H9 (cell line): ENCODE measurements at regions not wholly inside any gene's neighbourhood (a gene's known extent, or its start where the extent isn't known, plus 50 kb on each side); places are given as distances from the start of the nearest gene placed in this dataset.

Experiments used
- DNase-seq: peaks from one replicate; pipeline ENCODE4 v3.0.0-alpha.2; 2017
- H2AFZ ChIP-seq: one replicate; pipeline ENCODE4 v1.6.1; 2013; ENCODE audit warnings: mild to moderate bottlenecking, low read length, control low read depth, moderate library complexity
- H2AK5ac ChIP-seq: 2 replicates; pipeline ENCODE4 v1.6.1; 2013; ENCODE audit warnings: low read length, control low read depth, mixed read lengths; ENCODE audit not compliant: insufficient read length
- H2BK120ac ChIP-seq: one replicate; pipeline ENCODE4 v1.6.1; 2013; ENCODE audit warnings: low read depth, mild to moderate bottlenecking, low read length, control low read depth, inconsistent platforms; ENCODE audit not compliant: poor library complexity, severe bottlenecking
- H2BK12ac ChIP-seq: 2 replicates; pipeline ENCODE4 v1.6.1; 2013; ENCODE audit warnings: low read length, control low read depth, mixed read lengths, low read depth; ENCODE audit not compliant: insufficient read length
- H2BK15ac ChIP-seq: 2 replicates; pipeline ENCODE4 v1.6.1; 2013; ENCODE audit warnings: low read depth, low read length, control low read depth
- H2BK20ac ChIP-seq: one replicate; pipeline ENCODE4 v1.6.1; 2013; ENCODE audit warnings: low read depth, mild to moderate bottlenecking, low read length, control low read depth, inconsistent platforms; ENCODE audit not compliant: poor library complexity, severe bottlenecking
- H2BK5ac ChIP-seq: 2 replicates; pipeline ENCODE4 v1.6.1; 2013; ENCODE audit warnings: low read length, control low read depth, mixed read lengths; ENCODE audit not compliant: insufficient read length
- H3K14ac ChIP-seq: 2 replicates; pipeline ENCODE4 v1.6.1; 2013; ENCODE audit warnings: low read length, control low read depth; ENCODE audit not compliant: insufficient read depth
- H3K18ac ChIP-seq: 2 replicates; pipeline ENCODE4 v1.6.1; 2013; ENCODE audit warnings: low read depth, mild to moderate bottlenecking, mixed read lengths, low read length, control low read depth; ENCODE audit not compliant: insufficient read length
- H3K23ac ChIP-seq: 2 replicates; pipeline ENCODE4 v1.6.1; 2013; ENCODE audit warnings: low read length, control low read depth, mixed read lengths, low read depth; ENCODE audit not compliant: insufficient read length
- H3K23me2 ChIP-seq: 2 replicates; pipeline ENCODE4 v1.6.1; 2013; ENCODE audit warnings: low read depth, mild to moderate bottlenecking, mixed read lengths, low read length, control low read depth; ENCODE audit not compliant: insufficient read length, poor library complexity, severe bottlenecking
- H3K27ac ChIP-seq: 2 replicates; pipeline ENCODE4 v1.5.1; 2013; ENCODE audit warnings: low read length, control low read depth, mixed read lengths, low read depth; ENCODE audit not compliant: insufficient read length
- H3K27me3 ChIP-seq: 2 replicates; pipeline ENCODE4 v1.6.1; 2013; ENCODE audit warnings: low read length, control low read depth, inconsistent platforms; ENCODE audit not compliant: insufficient read depth
- H3K4ac ChIP-seq: 2 replicates; pipeline ENCODE4 v1.6.1; 2013; ENCODE audit warnings: low read depth, mild to moderate bottlenecking, control low read depth, inconsistent platforms, low read length, moderate library complexity
- H3K4me1 ChIP-seq: 2 replicates; pipeline ENCODE4 v1.6.1; 2013; ENCODE audit warnings: low read length, control low read depth, inconsistent platforms; ENCODE audit not compliant: insufficient read depth
- H3K4me2 ChIP-seq: 2 replicates; pipeline ENCODE4 v1.6.1; 2013; ENCODE audit warnings: low read length, control low read depth, mixed read lengths; ENCODE audit not compliant: insufficient read length, insufficient read depth
- H3K56ac ChIP-seq: 2 replicates; pipeline ENCODE4 v1.6.1; 2013; ENCODE audit warnings: low read depth, mild to moderate bottlenecking, mixed read lengths, low read length, control low read depth; ENCODE audit not compliant: insufficient read length
- H3K79me1 ChIP-seq: 2 replicates; pipeline ENCODE4 v1.6.1; 2013; ENCODE audit warnings: low read depth, mild to moderate bottlenecking, moderate library complexity, low read length, control low read depth, inconsistent platforms; ENCODE audit not compliant: insufficient read depth, poor library complexity, severe bottlenecking
- H3K79me2 ChIP-seq: 2 replicates; pipeline ENCODE4 v1.6.1; 2013; ENCODE audit warnings: low read length, control low read depth, inconsistent platforms; ENCODE audit not compliant: insufficient read depth
- H3K9ac ChIP-seq: 2 replicates; pipeline ENCODE4 v1.6.1; 2013; ENCODE audit warnings: low read length, control low read depth, mixed read lengths; ENCODE audit not compliant: insufficient read length; ENCODE audit errors: extremely low read depth
- H3K9me3 ChIP-seq: one replicate; pipeline ENCODE4 v1.6.1; 2013; ENCODE audit warnings: low read depth, low read length, inconsistent platforms; ENCODE audit not compliant: control insufficient read depth
- H3T11ph ChIP-seq: one replicate; pipeline ENCODE4 v1.6.1; 2013; ENCODE audit warnings: mild to moderate bottlenecking, low read length, control low read depth, inconsistent platforms
- H4K20me1 ChIP-seq: one replicate; pipeline ENCODE4 v1.6.1; 2013; ENCODE audit not compliant: control insufficient read depth, insufficient read length, insufficient read depth
- H4K5ac ChIP-seq: 2 replicates; pipeline ENCODE4 v1.6.1; 2013; ENCODE audit warnings: low read depth, mild to moderate bottlenecking, mixed read lengths, low read length, control low read depth; ENCODE audit not compliant: insufficient read length
- H4K8ac ChIP-seq: replicated peaks from 2 replicates; pipeline ENCODE4 v1.6.1; 2013; ENCODE audit warnings: low read length, control low read depth, mixed read lengths, low read depth; ENCODE audit not compliant: insufficient read length
- H4K91ac ChIP-seq: 2 replicates; pipeline ENCODE4 v1.6.1; 2013; ENCODE audit warnings: low read depth, mild to moderate bottlenecking, moderate library complexity, mixed read lengths, low read length, control low read depth; ENCODE audit not compliant: insufficient read length
- H3K27ac Mint-ChIP-seq, 3 experiments: 2 replicates in 2 of 3; 3 replicates in 1 of 3; pipeline ENCODE4 v1.8.0; 2020 to 2021; ENCODE audit warnings: mixed read lengths in 3 of 3, mild to moderate bottlenecking in 1 of 3, moderate library complexity in 1 of 3
- H3K27me3 Mint-ChIP-seq: 2 replicates; pipeline ENCODE4 v1.8.0; 2021; ENCODE audit warnings: low read depth, mild to moderate bottlenecking, moderate library complexity, mixed read lengths
- H3K36me3 Mint-ChIP-seq, 3 experiments: 2 replicates in 2 of 3; 3 replicates in 1 of 3; pipeline ENCODE4 v1.8.0; 2020 to 2021; ENCODE audit warnings: low read depth in 3 of 3, mixed read lengths in 3 of 3; ENCODE audit not compliant: insufficient read depth in 1 of 3
- H3K4me1 Mint-ChIP-seq, 2 experiments: 2 replicates each; pipeline ENCODE4 v1.8.0; 2020; ENCODE audit warnings: mixed read lengths in 2 of 2
- H3K4me3 Mint-ChIP-seq, 2 experiments: 2 replicates in 1 of 2; 3 replicates in 1 of 2; pipeline ENCODE4 v1.8.0; 2020 to 2021; ENCODE audit warnings: mild to moderate bottlenecking in 2 of 2, mixed read lengths in 2 of 2, moderate library complexity in 1 of 2
- H3K9me3 Mint-ChIP-seq, 2 experiments: 2 replicates in 1 of 2; 3 replicates in 1 of 2; pipeline ENCODE4 v1.8.0; 2020; ENCODE audit warnings: mild to moderate bottlenecking in 2 of 2, mixed read lengths in 2 of 2, moderate library complexity in 1 of 2
- WGBS: extraction: QIAGEN DNeasy Blood & Tissue Kit; methylation state at CpG from one replicate; pipeline ENCODE4 v1.1.7; 2013; ENCODE audit warnings: missing lambda C conversion rate, low lambda C conversion rate, mixed read lengths; ENCODE audit not compliant: insufficient read length; ENCODE audit errors: extremely low coverage; 5-methylcytosine and 5-hydroxymethylcytosine counted together
- TF ChIP-seq, protein P1 (sequence below): fragments of 200-600 bp; sonication (generic); conservative IDR thresholded peaks from 3 replicates; pipeline ENCODE4 v1.8.0; 2021; ENCODE audit warnings: antibody characterized with exemption, mild to moderate bottlenecking

GRCh38 chr2:579351-579886 lies 97.8 kb downstream of the TMEM18 start:
- H4K91ac ChIP-seq, result no peak overlapping the region
- no peak overlapping the region for H4K8ac ChIP-seq
- no peak overlapping the region for H2AK5ac ChIP-seq
- no peaks in the 10 kb centered on the region for H3K4me1 ChIP-seq
- H3K79me2 ChIP-seq, result no peaks in the 10 kb centered on the region
- H3K56ac ChIP-seq, result no peak overlapping the region
- Mint-ChIP-seq H3K27ac (no peak overlapping the region), H3K27me3 (peaks cover 11% of the 10 kb centered on the region), H3K4me3 (no peak overlapping the region), H3K9me3 (peaks cover 6 to 10% of the 10 kb centered on the region in 2 experiments; a peak in 4 of 5 replicates), H3K4me1 (peaks cover 3 to 4% of the 10 kb centered on the region in 2 experiments; a peak in 1 of 4 replicates), H3K36me3 (peaks cover 0 to 2% (median 0%) of the 10 kb centered on the region in 3 experiments; a peak in 1 of 7 replicates)
- no peak overlapping the region for H3K4me2 ChIP-seq
- no peak overlapping the region for H2AFZ ChIP-seq
- H3K18ac ChIP-seq, result no peak overlapping the region
- H3K14ac ChIP-seq, result no peak overlapping the region
- TF ChIP-seq, protein P1, sequence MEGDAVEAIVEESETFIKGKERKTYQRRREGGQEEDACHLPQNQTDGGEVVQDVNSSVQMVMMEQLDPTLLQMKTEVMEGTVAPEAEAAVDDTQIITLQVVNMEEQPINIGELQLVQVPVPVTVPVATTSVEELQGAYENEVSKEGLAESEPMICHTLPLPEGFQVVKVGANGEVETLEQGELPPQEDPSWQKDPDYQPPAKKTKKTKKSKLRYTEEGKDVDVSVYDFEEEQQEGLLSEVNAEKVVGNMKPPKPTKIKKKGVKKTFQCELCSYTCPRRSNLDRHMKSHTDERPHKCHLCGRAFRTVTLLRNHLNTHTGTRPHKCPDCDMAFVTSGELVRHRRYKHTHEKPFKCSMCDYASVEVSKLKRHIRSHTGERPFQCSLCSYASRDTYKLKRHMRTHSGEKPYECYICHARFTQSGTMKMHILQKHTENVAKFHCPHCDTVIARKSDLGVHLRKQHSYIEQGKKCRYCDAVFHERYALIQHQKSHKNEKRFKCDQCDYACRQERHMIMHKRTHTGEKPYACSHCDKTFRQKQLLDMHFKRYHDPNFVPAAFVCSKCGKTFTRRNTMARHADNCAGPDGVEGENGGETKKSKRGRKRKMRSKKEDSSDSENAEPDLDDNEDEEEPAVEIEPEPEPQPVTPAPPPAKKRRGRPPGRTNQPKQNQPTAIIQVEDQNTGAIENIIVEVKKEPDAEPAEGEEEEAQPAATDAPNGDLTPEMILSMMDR, result no peak
- H3K79me1 ChIP-seq, result no peaks in the 10 kb centered on the region
- no peak overlapping the region for H3K4ac ChIP-seq
- DNase-seq, result no peak
- no peak overlapping the region for H3K23ac ChIP-seq
- no peak overlapping the region for H2BK120ac ChIP-seq
- no peak overlapping the region for H4K5ac ChIP-seq
- H3K23me2 ChIP-seq, result no peaks in the 10 kb centered on the region
- no peak overlapping the region for H2BK15ac ChIP-seq
- no peaks in the 10 kb centered on the region for H4K20me1 ChIP-seq
- H3K27ac ChIP-seq, result no peak overlapping the region
- H3T11ph ChIP-seq, result no peak overlapping the region
- no peak overlapping the region for H2BK12ac ChIP-seq
- no peak overlapping the region for H2BK20ac ChIP-seq
- no peaks in the 10 kb centered on the region for H3K27me3 ChIP-seq
- no peak overlapping the region for H3K9ac ChIP-seq
- WGBS, result no CpG with 5 or more reads among the region's 9 CpGs
- H2BK5ac ChIP-seq, result no peak overlapping the region
- H3K9me3 ChIP-seq, result no peaks in the 10 kb centered on the region
